ENCODE measurements at regions not wholly inside any gene's neighbourhood (a gene's known extent, or its start where the extent isn't known, plus 50 kb on each side); places are given as distances from the start of the nearest gene placed in this dataset.

DNA sequence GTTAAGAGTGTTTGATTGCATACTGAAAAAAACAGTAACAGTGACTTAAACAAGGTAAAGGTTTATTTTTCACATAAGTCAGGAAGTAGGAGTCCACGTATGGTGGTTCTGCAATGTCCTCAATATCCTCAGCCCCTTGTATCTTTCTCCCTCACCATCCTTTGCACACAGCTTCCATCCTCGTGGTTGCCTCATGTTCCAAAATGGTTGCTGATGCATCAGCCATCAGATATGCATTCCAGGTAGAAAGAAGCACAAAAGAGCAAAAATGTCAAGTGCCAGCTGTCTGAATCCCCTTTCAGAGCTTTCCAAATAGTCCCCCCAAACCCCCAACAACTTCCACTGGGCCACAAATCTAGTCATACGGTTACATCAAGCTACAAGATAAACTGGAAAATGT lies 138.1 kb downstream of the SYF2 start:
- Mint-ChIP-seq H3K27ac (ENCODE audit: unreplicated experiment) (no peak overlapping the region), H3K36me3 (ENCODE audit: unreplicated experiment) (no peaks in the 10 kb centered on the region), H3K4me1 (ENCODE audit: unreplicated experiment) (peaks cover under 1% of the 10 kb centered on the region), H3K9me3 (ENCODE audit: unreplicated experiment) (no peaks in the 10 kb centered on the region), H3K27me3 (ENCODE audit: unreplicated experiment) (peaks cover 67% of the 10 kb centered on the region), H3K4me3 (ENCODE audit: unreplicated experiment) (no peak overlapping the region)
- DNase-seq (ENCODE audit: extremely low spot score, unreplicated experiment) = no peak
- TF ChIP-seq, protein P1, sequence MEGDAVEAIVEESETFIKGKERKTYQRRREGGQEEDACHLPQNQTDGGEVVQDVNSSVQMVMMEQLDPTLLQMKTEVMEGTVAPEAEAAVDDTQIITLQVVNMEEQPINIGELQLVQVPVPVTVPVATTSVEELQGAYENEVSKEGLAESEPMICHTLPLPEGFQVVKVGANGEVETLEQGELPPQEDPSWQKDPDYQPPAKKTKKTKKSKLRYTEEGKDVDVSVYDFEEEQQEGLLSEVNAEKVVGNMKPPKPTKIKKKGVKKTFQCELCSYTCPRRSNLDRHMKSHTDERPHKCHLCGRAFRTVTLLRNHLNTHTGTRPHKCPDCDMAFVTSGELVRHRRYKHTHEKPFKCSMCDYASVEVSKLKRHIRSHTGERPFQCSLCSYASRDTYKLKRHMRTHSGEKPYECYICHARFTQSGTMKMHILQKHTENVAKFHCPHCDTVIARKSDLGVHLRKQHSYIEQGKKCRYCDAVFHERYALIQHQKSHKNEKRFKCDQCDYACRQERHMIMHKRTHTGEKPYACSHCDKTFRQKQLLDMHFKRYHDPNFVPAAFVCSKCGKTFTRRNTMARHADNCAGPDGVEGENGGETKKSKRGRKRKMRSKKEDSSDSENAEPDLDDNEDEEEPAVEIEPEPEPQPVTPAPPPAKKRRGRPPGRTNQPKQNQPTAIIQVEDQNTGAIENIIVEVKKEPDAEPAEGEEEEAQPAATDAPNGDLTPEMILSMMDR (IDR thresholded peaks at IDR 0.05) = no peak

DNA sequence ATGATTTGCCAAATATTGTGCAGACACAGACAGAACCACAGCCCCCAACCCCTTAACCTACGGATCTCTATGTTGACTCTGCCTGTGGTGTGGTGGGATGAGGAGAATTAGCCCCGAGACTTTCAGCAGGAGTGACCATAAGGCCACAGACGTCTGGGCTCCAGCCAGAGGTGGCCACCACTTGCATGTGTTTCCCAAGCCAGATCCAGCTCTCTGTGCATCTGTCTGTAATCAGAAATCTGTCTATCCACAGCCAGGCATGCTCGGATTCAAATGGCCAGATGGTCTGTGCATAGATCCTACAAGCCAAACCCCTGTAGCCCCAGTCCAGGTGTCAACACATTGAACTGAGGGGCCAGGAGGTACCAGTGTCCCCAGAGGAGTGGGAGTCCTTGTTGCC lies 140.6 kb downstream of the SYF2 start:
- Mint-ChIP-seq H3K9me3 (ENCODE audit: unreplicated experiment) (no peaks in the 10 kb centered on the region), H3K36me3 (ENCODE audit: unreplicated experiment) (no peaks in the 10 kb centered on the region), H3K4me3 (ENCODE audit: unreplicated experiment) (no peak overlapping the region), H3K27ac (ENCODE audit: unreplicated experiment) (no peak overlapping the region), H3K4me1 (ENCODE audit: unreplicated experiment) (no peaks in the 10 kb centered on the region), H3K27me3 (ENCODE audit: unreplicated experiment) (peaks cover 62% of the 10 kb centered on the region)
- no peak for DNase-seq (ENCODE audit: extremely low spot score, unreplicated experiment)
- TF ChIP-seq, protein P1 (IDR thresholded peaks at IDR 0.05) = no peak

DNA sequence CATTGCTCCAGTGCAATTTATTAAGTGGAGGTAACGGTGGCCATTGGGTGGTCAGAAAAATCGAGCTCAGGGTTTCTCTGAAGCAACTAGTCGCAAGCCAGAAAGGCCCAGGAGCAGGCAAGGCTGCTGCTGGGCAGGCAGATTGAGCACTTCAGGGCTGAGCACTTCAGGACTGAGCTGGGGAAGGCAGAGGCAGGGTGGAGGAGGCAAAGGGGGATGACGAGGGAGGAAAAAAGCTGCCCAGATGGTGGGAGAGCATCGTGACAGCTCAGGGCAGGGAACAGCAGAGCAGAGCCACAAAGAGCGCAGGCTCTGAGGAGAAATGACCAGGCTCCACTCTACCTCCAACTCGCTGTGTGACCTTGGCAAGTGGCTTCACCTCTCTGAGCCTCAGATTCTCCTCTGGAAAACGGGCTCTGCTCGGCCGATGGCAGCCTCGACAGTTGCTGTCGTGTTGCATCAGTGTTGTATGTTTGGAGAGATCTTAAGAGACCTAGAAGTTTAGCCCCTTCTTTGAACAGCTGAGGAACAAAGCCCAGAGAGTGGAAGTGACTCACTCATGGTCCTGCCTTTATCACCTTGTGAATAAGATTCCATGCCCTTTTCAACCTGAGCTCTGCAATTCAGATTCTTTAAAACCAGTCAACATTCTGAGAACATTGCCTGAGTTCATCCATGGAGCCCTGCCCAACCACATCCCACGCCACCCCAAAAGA lies 141.4 kb downstream of the SYF2 start:
- no peak for DNase-seq (ENCODE audit: extremely low spot score, unreplicated experiment)
- TF ChIP-seq, protein P1 (IDR thresholded peaks at IDR 0.05) = no peak
- Mint-ChIP-seq H3K9me3 (ENCODE audit: unreplicated experiment) (no peaks in the 10 kb centered on the region), H3K4me3 (ENCODE audit: unreplicated experiment) (no peak overlapping the region), H3K36me3 (ENCODE audit: unreplicated experiment) (no peaks in the 10 kb centered on the region), H3K4me1 (ENCODE audit: unreplicated experiment) (no peaks in the 10 kb centered on the region), H3K27ac (ENCODE audit: unreplicated experiment) (no peak overlapping the region), H3K27me3 (ENCODE audit: unreplicated experiment) (peaks cover 61% of the 10 kb centered on the region)

DNA sequence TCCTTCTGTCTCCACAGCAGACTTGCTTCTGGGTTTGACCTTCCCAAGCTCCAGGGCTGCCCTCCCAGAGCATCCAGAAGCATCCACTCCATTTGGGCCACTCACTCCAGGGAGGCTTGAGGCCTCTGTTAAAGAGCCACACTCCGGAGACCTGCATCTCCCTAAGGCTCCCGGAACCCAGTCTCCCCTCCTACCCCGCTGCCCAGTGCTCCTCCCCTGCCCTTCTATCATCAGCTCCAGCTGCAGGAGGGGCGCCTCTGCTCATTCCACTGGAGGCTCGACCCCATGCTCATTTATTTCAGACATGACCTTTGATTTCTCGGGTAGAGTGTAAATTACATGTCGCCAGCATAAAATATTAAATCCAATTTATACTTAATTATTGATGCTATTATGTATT lies 142.5 kb downstream of the SYF2 start:
- H3K27ac Mint-ChIP-seq (ENCODE audit: unreplicated experiment) = no peak overlapping the region
- H3K27me3 Mint-ChIP-seq (ENCODE audit: unreplicated experiment) = peaks cover 67% of the 10 kb centered on the region
- no peak for DNase-seq (ENCODE audit: extremely low spot score, unreplicated experiment)
- TF ChIP-seq, protein P1 (IDR thresholded peaks at IDR 0.05) = no peak
- no peak overlapping the region for H3K4me3 Mint-ChIP-seq (ENCODE audit: unreplicated experiment)
- no peaks in the 10 kb centered on the region for H3K36me3 Mint-ChIP-seq (ENCODE audit: unreplicated experiment)
- no peaks in the 10 kb centered on the region for H3K9me3 Mint-ChIP-seq (ENCODE audit: unreplicated experiment)
- no peaks in the 10 kb centered on the region for H3K4me1 Mint-ChIP-seq (ENCODE audit: unreplicated experiment)

DNA sequence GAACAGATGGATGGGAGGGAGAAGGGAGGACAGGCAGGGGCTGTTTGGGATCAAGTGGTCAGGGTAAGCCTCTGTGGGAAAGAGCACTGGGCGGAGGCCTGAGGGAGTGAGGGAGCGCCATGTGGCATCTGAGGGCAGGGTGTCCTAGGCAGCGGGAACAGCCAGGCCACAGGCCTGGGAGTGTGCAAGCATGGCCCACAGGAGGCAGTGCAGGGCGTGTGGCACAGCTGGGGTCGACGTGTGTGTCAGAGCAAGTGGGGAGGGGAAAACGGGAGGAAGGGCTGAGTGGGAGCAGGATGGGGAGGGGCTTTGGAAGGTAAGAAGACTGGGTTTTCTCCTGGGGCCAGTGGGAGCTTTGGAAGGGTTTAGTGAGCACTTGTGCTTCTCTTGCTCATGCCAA lies 143.4 kb downstream of the SYF2 start:
- Mint-ChIP-seq H3K4me1 (ENCODE audit: unreplicated experiment) (no peaks in the 10 kb centered on the region), H3K27ac (ENCODE audit: unreplicated experiment) (no peak overlapping the region), H3K27me3 (ENCODE audit: unreplicated experiment) (peaks cover 64% of the 10 kb centered on the region), H3K4me3 (ENCODE audit: unreplicated experiment) (no peak overlapping the region), H3K36me3 (ENCODE audit: unreplicated experiment) (no peaks in the 10 kb centered on the region), H3K9me3 (ENCODE audit: unreplicated experiment) (no peaks in the 10 kb centered on the region)
- DNase-seq (ENCODE audit: extremely low spot score, unreplicated experiment) = no peak
- TF ChIP-seq, protein P1 (IDR thresholded peaks at IDR 0.05) = no peak

Measured in osteocyte (in vitro differentiated cells).